GM21515 (cell line): ENCODE measurements at regions not wholly inside any gene's neighbourhood (a gene's known extent, or its start where the extent isn't known, plus 50 kb on each side); places are given as distances from the start of the nearest gene placed in this dataset.
"Not testable (repeated sequence)": the region's sequence is repeated elsewhere in the genome, so short reads cannot be mapped to it uniquely, and the experiment has no call there.

Experiments
- ATAC-seq: cut with Tn5 transposase; IDR thresholded peaks from one replicate; pipeline ENCODE4 v1.9.1; 2021; ENCODE audit not compliant: unreplicated experiment

GRCh38 chr7:149714081-149714909, 59.1 kb downstream of the ZNF467 start:
- peak; percentile 94 for ATAC-seq

- ATAC-seq: no peak
Observed at GRCh38 chr7:149713731-149714068, 59.7 kb downstream of the ZNF467 start.

- ATAC-seq: no peak
Observed at GRCh38 chr7:149713061-149713730, 60.2 kb downstream of the ZNF467 start.

GRCh38 chr7:149708026-149708425, 65.4 kb downstream of the ZNF467 start:
- ATAC-seq: no peak

GRCh38 chr7:149707448-149707886, 65.9 kb downstream of the ZNF467 start:
- no peak for ATAC-seq

- ATAC-seq: no peak
Observed at GRCh38 chr7:149706398-149706797, 67.0 kb downstream of the ZNF467 start.

- no peak for ATAC-seq
Observed at GRCh38 chr7:149704507-149704906, 68.9 kb downstream of the ZNF467 start.

GRCh38 chr7:149703044-149703650, 70.2 kb downstream of the ZNF467 start:
- ATAC-seq: no peak

- ATAC-seq: no peak
Observed at GRCh38 chr7:149701495-149702240, 71.7 kb downstream of the ZNF467 start.

GRCh38 chr7:149697767-149698166, 75.6 kb downstream of the ZNF467 start:
- ATAC-seq: not testable (repeated sequence)

GRCh38 chr7:149696280-149696679, 77.1 kb downstream of the ZNF467 start:
- no peak for ATAC-seq

GRCh38 chr7:149692557-149692982, 80.8 kb downstream of the ZNF467 start:
- ATAC-seq: no peak

- ATAC-seq: no peak
Observed at GRCh38 chr7:149692056-149692455, 81.3 kb downstream of the ZNF467 start.

GRCh38 chr7:149690688-149691446, 82.5 kb downstream of the ZNF467 start:
- ATAC-seq: no peak

- no peak for ATAC-seq
Observed at GRCh38 chr7:149689291-149689721, 84.1 kb downstream of the ZNF467 start.

- ATAC-seq: no peak
Observed at GRCh38 chr7:149688836-149689235, 84.6 kb downstream of the ZNF467 start.

- not testable (repeated sequence) for ATAC-seq
Observed at GRCh38 chr7:149687820-149688219, 85.6 kb downstream of the ZNF467 start.

- no peak for ATAC-seq
Observed at GRCh38 chr7:149686449-149686848, 86.9 kb downstream of the ZNF467 start.

- ATAC-seq: no peak
Observed at GRCh38 chr7:149686011-149686410, 87.4 kb downstream of the ZNF467 start.

GRCh38 chr7:149685455-149685854, 87.9 kb downstream of the ZNF467 start:
- no peak for ATAC-seq
